T-helper 2 cell treated with Interferon-gamma antibody and Interleukin-4, amounts not matched to agents 100 ng/mL and 5 ng/mL, for 36 hours (primary cell): ENCODE measurements at regions not wholly inside any gene's neighbourhood (a gene's known extent, or its start where the extent isn't known, plus 50 kb on each side); places are given as distances from the start of the nearest gene placed in this dataset.

Experiments
- intact Hi-C: fragments of 100-400 bp; cut with micrococcal nuclease; formaldehyde crosslinking; loops from one replicate; pipeline ENCODE4 v1.15.1; 2023

DNA sequence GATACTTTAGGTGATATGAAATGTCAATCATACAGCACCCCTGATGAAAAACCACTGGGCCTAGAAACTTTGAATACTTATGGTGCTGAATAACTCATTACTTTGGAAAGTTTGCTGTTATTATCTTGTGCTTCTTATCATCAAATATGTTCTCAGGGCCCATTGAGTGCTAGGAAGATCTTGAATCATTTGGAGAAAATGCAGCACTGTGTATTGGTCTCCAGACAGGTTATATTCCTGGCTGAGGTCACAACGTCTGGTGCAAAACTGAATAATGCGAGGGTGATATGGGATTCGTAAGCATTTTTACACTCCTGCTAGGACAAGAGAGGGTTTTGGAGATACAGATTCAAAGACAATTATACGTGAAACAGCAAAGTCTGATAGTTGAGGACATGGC is 249.4 kb upstream of the TNC start:
- intact Hi-C loops, result no loop called here

DNA sequence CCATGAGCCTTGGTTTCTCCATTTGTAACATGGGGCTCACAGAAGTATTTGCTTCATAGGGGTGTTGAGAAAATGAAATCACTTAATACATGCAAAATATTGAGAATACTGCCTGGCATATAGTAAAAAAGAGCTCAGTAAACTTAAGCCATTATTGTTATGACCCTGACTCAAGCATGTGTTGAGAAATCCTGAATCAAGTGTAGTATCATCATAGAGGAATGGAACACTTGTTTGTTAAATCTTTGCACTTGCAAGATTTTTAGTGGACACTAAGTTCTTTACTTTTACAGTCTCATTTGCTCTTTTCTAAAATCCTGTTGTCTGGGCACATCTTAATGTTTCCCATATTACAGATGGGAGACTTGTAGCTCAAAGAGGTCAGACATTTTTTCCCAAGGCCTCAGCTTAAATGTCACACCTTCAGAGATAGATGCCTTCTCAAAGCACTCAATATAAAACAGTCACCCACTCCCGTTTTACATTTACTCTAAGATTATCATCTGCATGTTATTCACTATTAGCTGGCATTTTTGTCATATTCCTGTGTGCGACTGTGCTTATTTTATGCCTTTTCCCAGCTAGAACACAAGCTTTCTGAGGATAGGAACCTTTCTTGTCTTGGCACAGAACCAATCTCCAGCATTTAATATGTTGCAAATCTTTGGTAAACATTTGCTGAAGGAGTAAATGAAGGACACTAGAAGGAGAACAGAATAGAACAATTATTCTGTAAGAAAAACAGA is 250.0 kb upstream of the TNC start:
- intact Hi-C loops, result no loop called here

DNA sequence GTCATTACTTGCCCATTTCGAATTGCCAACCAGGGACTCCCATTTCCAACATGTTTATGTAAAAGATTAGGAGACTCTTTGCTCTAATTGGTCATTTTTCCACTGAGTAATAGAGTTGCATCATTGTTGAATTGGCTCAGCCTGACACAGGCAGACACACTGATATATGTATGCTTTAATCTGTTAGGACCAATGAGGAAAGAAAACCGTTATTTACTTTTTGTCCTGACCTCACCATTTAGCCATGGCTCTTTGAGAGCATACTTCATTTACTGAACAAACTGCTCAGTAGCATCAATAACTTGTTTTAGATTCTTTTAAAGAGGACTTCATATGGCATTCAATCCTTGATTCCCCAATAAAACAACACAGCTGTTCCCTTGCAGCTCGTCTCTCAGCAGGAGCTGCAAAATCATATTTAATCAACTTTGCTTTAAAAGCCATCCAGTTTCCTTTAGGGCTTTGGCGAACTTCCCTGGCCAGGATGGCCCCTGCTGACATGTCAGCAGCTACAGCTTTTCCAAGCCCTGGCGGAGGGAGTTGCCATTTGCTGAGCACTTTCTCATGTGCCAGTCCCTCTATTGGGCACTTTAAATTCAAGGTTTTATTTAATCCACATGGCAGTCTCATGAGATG is 251.5 kb upstream of the TNC start:
- intact Hi-C loops, result no loop called here

DNA sequence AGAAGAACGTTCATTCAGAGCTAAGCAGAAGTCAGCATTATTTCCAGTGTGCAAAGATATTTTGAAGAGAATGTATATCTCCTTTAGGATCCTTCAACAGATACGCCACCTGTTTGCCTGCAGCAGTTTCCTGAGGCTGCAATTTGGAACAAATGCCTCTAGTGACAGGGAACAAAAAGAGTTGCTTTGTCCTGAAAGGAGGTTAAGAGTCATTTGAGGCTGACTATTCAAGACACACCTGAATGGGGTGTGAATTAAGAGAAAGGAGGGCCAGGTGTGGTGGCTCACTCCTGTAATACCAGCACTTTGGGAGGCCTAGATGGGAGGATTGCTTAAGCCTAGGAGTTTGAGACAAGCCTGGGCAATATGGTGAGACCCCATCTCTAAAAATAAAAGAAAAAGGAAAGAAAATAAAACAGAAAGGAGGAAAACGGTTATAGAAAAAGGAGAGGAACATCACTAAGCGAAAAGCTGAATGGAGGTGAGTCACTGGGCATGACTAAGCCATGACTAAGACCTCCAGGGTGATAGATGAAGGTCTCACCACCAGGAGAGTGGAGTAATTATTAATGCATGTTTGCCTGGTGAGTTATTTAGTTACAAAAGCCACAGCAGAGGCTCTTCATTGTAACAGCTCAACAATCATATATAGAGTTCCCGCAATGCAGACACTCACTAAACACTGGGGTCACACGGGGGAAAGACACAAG is 255.2 kb upstream of the TNC start:
- intact Hi-C loops, result no loop called here

DNA sequence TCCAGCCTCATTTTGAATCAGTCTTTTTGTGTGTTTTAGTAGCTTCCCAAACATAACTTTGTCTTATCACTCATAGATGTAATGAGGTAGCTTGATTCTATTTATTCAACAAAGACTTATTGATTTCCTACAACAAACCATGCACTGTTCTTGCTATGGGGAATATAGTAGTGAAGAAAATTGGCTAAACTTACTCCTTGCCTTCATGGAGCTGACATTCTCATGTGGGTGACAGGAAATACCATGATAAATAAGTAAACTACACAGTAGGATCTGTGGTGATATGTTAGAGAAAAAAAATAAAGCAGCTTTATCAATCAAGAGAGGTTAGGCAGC is 255.7 kb upstream of the TNC start:
- intact Hi-C loops, result no loop called here

DNA sequence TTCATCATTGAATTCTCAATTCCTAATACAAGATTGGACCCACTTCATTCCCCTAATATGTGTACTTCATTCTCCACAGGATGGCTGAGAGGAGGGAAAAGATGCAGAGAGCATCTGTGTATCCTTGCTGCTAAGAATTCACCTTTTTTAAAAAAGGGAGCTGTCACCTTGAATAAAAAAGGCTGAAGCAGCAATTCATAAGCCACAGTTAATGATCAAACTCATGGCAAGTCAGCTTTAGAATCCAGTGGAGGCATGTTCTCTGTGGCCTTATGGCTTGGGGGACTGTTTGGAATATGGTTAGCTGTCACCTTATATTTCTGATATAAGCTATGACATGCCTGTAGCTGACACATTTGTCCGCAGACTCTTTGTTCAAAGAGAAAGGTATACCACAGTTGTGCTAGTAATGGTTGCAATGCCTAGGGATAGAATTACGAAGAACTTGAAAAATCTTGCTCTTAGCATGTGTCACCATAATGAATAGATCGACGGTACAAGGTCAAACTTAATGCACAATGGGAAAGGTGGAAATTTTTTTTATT is 256.8 kb upstream of the TNC start:
- intact Hi-C loops, result no loop called here

DNA sequence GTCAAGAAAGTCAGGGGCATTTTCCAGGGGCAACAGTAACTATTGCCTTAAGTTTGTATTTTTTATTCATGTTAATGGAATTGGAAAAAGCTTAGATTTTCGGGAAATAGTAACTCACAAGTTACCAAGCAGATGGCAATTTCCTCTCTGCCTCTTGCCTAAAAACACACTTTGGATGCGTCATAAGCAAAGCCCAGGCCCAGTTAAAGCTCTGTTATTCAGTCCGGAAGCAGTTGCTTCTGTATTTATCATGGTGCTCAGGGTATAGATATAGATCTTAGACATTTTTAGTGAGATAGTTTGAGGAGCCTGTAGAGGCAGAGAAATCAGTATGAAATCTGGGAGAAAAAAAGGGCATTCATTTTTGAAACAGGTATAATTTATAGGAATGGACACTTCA is 260.3 kb upstream of the TNC start:
- intact Hi-C loops, result no loop called here

DNA sequence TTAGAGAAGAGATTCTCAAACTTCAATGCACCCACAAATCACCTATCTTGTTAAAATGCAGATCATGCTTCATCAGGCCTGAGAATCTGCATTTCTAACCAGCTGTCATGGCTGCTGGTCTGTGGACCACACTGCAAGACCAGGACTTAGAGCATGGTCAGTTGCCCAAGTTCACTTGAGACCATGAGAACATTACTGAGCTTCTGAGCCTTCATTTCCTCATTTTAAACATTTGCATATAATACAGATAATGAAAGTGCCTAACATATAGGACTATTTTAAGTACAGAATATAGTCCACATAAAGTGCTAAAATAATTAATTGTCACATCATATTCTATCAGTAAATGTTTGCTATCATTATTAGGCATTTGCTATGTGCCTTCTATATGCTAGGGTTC is 260.8 kb upstream of the TNC start:
- intact Hi-C loops, result no loop called here

DNA sequence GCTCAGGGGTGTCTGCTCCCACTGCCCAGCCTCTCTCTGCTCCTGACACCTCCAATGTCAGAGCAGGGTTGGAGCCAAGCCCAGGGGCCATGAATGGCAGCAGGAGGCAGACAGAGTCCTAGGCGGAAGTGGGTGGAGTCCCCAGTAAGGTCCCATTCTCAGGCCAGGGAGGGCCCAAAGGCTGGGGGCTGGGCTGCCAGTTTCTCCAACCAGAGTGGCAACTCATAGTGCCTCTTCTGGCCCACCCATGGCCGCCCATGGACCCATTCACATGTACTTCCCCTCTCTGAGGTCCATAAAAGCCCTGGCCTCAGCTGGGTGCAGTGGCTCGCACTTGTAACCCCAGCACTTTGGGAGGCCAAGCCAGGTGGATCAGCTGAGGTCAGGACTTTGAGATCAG is 261.8 kb upstream of the TNC start:
- intact Hi-C loops, result no loop called here

DNA sequence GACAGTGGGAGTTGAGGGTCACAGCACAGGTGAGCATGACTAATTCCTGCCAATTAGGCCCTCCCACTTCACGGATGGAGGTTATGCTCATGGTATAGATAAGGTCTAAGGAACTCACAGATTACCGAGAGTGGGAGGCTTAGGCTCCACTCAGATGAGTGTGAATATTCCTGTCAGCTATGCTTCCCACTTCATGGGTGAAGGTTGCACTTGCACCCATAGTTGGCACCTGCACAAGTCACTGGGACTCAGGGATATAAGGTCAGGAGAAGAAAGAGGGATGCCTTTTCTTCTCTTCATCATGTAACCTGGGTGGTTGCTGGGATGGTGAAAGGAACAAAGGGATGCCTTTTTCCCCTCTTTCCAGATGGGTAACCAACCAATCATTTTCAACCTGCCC is 264.9 kb upstream of the TNC start:
- intact Hi-C loops, result no loop called here

DNA sequence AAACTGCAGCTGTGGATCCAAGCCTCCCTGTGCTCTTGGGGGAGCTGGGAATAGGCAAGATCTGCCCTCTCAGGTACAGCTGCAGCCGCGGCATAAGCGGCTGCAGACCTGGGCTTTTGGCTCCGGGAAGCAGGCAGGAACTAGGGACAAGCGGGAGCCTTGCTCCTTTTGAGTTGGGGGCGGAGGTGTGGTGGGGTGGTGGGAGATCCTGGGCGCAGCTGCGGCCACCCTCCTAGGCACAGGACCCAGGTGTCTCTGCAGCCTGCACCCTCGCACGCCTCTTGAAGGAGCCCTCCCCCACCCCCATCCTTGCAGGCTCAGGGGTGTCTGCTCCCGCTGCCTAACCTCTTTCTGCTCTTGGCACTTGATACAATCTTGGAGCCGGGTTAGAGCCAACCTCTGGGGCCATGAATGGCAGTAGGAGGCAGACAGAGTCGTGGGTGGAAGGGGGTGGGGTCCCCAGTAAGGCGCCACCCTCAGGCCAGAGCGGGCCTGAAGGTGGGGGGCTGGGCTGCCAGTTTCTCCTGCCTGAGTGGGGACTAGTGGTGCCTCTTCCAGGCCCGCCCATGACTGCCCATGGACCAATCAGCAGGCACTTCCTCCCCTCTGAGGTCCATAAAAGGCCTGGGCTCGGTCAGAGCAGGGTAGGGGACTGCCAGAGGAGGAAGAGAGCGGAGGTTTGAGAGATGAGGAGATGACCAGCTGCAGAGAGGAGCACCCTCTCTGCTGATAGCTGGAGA is 267.6 kb upstream of the TNC start:
- intact Hi-C loops, result no loop called here

DNA sequence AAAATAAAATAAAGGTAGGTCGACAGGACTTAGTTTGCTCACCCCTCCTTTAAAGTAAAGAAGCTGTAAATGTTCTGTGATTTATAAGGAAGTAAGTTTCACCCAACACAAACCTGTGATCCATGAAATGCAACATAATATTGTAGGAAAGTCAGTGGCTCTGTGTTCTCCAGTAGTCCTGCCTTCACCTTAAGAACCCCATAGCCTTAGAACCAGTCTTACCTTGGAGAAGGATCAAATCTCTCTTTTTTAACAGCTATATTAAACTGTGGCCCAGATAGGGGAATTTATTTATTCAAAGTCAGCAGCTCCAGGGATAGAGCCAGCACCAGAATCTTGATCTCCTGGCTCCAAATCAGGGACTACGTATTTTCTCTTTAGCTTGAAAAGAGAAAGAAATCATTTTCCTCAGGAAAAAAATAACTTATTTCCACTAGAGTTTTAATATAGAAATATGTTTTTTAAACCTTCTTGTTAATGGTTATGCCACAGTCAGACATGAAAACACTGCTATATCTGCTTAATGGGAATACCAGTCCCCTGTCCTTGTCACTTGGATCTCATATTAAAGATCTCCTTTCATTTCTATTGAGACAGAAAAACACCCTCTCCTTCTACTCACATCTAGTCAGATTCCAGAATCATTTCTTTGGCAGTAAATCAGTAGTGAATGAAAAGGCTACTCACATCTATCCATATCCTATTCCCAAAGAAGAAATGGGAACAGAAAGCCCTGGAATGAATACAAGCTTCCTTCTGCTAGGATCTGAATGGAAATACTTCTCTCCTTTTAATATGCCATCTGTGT is 269.2 kb upstream of the TNC start:
- intact Hi-C loops, result no loop called here

DNA sequence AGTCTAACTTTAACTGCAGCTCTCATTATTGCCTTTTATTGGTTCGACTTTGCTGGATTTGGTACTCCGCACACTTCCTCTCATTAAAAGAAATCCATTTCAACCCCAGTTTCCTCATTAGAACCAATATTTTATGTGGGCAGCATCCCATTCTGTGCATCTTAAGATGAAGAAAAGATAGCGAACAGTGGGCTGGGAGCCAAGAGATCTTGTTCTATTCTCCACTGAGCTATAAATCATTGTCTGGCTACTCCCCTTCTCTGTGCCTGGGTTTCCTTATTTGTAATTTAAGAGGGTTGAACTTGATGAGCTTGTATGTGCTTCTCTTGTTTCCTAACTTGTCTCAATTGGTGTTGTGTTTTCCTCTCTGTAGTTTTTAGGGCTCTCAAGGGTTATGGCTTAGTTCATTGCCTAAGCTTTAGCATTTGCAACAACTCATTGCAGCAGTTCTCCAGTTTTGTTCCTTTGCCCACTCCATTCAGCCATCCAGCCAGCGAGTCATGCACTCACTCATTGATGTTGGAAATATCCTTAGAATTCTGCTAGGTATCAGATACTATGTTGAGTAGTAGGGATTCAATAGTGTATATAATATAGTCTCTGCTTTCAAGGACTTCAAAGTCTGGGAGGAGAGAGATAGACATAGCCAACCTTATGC is 273.3 kb upstream of the TNC start:
- intact Hi-C loops, result no loop called here

DNA sequence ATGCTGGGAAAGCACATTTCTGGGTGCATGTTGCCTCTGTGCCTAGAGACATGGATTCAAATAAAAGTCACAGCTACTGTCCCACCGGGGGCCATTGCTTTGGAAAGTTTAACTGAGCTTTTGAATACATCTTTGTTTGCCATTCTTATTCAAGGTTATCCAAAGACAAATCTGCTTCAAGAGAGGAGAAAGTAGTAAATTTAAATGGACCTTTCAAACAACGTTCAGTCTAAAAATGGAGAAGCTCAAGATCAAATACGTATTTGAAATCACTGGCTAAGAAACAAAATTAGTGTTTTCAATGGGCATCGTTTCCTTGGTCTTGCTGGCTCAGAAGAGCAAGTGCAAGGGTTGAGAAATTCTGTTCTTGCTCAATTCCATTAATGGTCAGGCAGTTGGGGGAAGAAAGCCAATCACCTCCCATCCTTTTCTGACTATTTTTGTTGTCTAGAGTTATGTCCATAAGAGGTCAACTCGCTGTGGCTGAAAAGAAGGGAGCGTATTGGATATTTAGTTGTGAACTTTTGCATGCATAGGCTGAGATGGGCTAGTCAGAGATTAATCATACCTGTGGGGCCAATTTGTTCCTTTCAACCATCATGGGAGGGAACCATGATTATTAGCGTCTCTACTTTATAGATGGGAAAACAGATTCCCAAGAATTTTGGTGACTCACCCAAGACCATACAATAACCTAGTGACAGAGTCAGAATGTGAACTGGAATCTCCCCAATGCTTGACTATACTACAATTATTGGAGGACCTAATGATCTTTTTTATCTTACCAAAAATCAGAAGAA is 276.2 kb upstream of the TNC start:
- intact Hi-C loops, result no loop called here

DNA sequence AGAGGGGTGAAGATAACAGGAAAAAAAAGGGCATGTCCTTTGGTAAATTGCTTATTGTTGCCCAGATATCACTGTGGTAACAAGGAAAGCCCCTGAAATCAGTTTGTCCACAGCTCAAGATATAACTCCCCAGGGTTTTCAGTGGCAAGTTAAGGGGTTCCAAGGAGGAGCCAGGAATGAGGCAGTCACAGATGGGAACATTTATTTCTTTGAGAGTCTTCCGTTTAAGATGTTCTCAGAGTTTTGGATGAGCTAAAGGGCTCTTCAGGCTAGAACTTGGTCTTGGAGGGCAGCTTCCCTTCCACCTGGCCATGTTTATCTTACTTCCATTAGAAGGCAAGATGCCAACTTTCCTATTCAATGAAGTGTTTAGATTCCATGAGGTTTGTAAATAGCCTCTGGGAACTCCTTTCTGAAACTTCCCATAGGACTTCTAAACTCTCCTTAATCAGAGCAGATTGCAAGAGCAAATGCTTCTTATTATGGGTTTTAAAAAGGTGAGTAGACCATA is 277.6 kb upstream of the TNC start:
- intact Hi-C loops, result no loop called here

DNA sequence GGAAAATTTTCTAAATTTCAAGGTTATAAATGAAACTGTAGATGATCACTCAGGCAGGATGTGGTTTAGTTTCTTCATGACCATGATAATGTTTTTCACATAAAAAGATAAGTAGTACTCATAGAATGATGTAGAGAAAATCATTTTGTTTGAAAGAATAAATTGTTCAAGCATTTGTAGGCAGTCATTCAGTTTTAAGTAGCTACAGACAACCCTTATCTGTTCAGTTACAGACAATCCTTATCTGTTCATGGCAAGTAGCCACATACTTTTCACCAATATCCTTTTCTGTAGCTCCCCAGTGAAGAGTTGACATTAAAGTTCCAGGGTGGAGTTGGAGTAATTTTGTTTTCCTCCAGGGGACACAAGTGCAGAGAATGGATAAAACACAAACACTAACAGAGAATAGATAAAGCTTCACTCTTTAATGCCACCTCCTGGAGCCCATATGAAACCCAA is 278.1 kb upstream of the TNC start:
- intact Hi-C loops, result no loop called here

DNA sequence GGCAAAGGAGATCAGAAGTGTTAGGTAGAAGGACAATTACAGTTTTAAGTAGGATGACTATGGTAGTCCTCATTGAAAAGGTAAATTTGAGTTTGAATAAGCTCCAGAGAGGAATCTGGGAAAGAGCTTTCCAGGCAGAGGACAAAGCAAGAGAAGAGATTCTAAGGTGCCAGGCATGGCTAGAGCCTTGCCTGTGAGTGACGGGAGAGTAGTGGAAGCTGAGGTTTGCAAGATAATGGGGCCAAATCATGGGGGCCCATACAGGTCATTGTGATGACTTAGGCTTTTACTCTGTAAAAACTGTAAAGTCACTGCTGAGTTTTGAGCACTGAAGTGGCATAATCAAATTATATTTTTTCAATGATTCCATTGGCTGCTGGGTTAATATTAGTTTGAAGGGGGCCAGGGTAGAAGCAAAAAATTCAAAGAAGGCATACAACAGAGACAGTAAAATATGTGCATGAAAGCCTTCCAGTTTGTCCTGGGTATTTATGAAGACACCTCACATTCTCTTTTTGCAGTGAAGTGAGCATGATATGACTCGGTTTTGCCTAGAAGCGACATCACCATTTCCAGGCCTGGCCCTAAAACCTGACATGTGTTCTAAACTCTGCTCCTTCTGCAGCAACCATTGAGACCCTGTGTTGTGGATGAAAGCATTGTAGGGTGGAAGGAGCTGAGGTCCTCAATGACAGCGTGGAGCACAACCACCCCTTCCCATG is 279.8 kb upstream of the TNC start:
- intact Hi-C loops, result no loop called here

DNA sequence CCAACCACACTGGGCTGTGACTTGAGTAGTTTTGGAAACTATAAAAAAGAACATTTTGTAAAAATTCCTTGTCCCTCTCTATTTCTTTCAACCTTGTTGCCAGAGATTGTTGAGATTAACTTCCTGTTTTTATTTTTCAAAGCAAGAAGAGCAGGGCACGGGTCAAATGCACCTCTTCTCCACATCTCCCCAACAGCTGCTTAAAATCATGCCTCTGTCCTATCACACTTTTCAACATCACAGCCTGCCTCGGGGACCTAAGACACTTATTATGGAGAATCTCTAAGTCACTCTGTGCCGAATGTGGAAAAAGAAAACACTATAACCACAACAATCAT is 280.3 kb upstream of the TNC start:
- intact Hi-C loops, result no loop called here

DNA sequence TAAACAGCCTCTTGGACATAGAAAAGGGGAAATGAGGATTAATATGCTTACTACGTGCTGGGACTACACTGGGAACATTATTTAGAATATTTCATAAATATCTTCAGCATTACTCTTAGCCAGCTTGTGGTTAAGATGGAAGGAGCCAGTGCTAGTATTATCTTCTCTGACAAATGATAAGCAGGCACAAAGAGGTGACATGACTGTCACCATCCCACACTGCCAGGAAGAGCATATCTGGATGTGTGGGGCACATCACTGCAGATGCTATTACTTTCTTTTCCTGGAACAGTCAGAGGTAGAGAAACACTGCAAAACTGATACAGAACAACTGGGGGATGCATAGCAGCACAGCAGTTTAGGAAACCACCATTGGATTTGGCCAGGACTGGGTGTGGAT is 281.0 kb upstream of the TNC start:
- intact Hi-C loops, result no loop called here
